Breast epithelium (tissue), 4 donors: ENCODE measurements at regions not wholly inside any gene's neighbourhood (a gene's known extent, or its start where the extent isn't known, plus 50 kb on each side); places are given as distances from the start of the nearest gene placed in this dataset.
A peak's percentile ranks its signal among the peaks of the same experiment; 100 is the strongest.

ENCODE experiments used
- DNase-seq, 2 donors: peaks; one replicate each; pipeline ENCODE4 v3.0.0-alpha.2; 2019; ENCODE audit warnings: low spot score in 2 of 2
- H3K27ac ChIP-seq, 2 donors: fragments of 200-600 bp; sonication (generic) in 1 of 2; one replicate each; pipeline ENCODE4 v1.5.1; 2016 to 2019; ENCODE audit warnings: mild to moderate bottlenecking in 1 of 2
- H3K27me3 ChIP-seq, 2 donors: fragments of 200-600 bp; sonication (generic) in 1 of 2; one replicate each; pipeline versions ENCODE4 v1.5.1 to v1.6.0; 2017 to 2019; ENCODE audit warnings: control low read depth in 1 of 2, mild to moderate bottlenecking in 1 of 2
- H3K36me3 ChIP-seq: fragments of 200-600 bp; one replicate; pipeline ENCODE4 v1.5.1; 2019
- H3K4me1 ChIP-seq, 2 donors: fragments of 200-600 bp; sonication (generic); one replicate each; pipeline ENCODE4 v1.5.1; 2016 to 2019; ENCODE audit warnings: control low read depth in 1 of 2
- H3K4me3 ChIP-seq, 3 donors: fragments of 200-600 bp; sonication (generic); 1 replicate in 2 of 3; 2 replicates in 1 of 3; pipeline ENCODE4 v1.5.1; 2016 to 2019; ENCODE audit warnings: mild to moderate bottlenecking in 3 of 3, moderate library complexity in 2 of 3
- H3K9me3 ChIP-seq, 2 donors: fragments of 200-600 bp; sonication (generic) in 1 of 2; one replicate each; pipeline ENCODE4 v1.5.1; 2016 to 2019; ENCODE audit warnings: control low read depth in 1 of 2
- POLR2A ChIP-seq: fragments of 450-650 bp; IDR thresholded peaks from one replicate; pipeline ENCODE4 v1.6.1; 2016; ENCODE audit warnings: antibody characterized with exemption, mild to moderate bottlenecking, moderate library complexity
- POLR2AphosphoS5 ChIP-seq, 3 donors: sonication (generic); formaldehyde crosslinking; IDR thresholded peaks; one replicate each; pipeline ENCODE4 v1.6.1; 2017; ENCODE audit warnings: antibody characterized with exemption in 3 of 3
- intact Hi-C: fragments of 100-400 bp; cut with DNase I; formaldehyde crosslinking; loops from one replicate; pipeline ENCODE4 v1.15.1; 2023; ENCODE audit warnings: low total_unique reads
- TF ChIP-seq, protein P1 (sequence below), 3 donors: fragments of 450-650 bp; IDR thresholded peaks; one replicate each; pipeline ENCODE4 v1.5.1; 2016 to 2017; ENCODE audit warnings: antibody characterized with exemption in 3 of 3, mild to moderate bottlenecking in 3 of 3, moderate library complexity in 3 of 3

GRCh38 chr10:78202386-78202785, 168.7 kb downstream of the RPS24 start:
- H3K27ac ChIP-seq = no peak overlapping the region
- no peaks in the 10 kb centered on the region for H3K36me3 ChIP-seq
- TF ChIP-seq, protein P1, sequence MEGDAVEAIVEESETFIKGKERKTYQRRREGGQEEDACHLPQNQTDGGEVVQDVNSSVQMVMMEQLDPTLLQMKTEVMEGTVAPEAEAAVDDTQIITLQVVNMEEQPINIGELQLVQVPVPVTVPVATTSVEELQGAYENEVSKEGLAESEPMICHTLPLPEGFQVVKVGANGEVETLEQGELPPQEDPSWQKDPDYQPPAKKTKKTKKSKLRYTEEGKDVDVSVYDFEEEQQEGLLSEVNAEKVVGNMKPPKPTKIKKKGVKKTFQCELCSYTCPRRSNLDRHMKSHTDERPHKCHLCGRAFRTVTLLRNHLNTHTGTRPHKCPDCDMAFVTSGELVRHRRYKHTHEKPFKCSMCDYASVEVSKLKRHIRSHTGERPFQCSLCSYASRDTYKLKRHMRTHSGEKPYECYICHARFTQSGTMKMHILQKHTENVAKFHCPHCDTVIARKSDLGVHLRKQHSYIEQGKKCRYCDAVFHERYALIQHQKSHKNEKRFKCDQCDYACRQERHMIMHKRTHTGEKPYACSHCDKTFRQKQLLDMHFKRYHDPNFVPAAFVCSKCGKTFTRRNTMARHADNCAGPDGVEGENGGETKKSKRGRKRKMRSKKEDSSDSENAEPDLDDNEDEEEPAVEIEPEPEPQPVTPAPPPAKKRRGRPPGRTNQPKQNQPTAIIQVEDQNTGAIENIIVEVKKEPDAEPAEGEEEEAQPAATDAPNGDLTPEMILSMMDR (IDR thresholded peaks at IDR 0.05) = no peak
- no peak for TF ChIP-seq POLR2A
- TF ChIP-seq POLR2AphosphoS5 (IDR thresholded peaks at IDR 0.05) = no peak
- H3K4me1 ChIP-seq = no peaks in the 10 kb centered on the region
- no peak overlapping the region for H3K4me3 ChIP-seq
- no peaks in the 10 kb centered on the region for H3K9me3 ChIP-seq
- intact Hi-C loops = loop anchor here (5.0 kb wide), 1 partner anchor 1405 kb away; no protein-coding TSS in a partner anchor
- H3K27me3 ChIP-seq = no peaks in the 10 kb centered on the region
- DNase-seq = no peak

DNA sequence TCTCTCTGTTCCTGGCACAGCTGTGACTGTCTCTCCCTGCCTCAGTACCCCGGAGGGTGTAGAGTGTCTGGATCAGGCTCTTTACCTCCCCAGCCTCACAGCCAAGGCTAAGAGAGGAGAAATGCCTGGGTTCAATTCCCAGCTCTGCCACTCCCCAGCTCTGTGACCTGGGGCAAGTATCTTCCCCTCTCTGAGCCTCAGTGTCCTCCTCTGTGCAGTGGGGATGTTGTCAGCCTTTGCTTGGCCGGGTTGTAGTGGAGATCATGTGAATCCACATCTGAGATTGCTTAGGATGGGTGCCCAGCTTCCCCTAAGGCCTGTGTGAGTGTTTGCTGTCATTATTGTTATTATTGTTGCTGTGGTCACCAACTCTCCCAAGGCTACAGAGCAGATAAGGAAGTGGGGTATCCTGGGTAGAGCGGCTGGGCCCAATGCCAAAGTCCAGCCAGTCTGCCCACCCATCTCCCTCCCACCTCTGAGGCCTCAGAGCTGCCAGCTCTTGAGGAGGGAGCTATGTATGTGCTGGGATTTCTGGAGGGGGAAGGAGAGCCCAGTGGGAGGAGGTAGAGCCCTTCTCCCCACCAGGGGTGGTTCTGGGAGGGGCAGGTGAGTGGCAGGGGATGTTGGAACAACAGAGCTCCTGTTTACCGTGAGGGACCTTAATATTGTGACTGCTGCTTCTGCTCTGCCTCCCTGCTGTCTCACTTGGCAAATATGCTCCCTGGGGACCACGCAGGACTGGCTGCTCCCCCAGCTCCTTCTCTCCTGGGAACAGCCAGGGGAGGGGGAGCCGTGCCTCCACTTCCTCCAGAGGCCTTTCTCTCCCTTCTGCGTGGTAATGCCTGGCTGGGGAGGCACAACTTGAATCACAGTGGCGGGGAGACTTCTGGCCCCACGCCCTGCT, 170.5 kb downstream of the RPS24 start:
- DNase-seq = no peak
- H3K27ac ChIP-seq = no peak overlapping the region

GRCh38 chr10:78205457-78206016, 171.9 kb downstream of the RPS24 start:
- H3K4me3 ChIP-seq = no peak overlapping the region
- H3K9me3 ChIP-seq = no peaks in the 10 kb centered on the region
- intact Hi-C loops = no loop called here
- no peak overlapping the region for H3K27ac ChIP-seq
- no peak for TF ChIP-seq POLR2A
- TF ChIP-seq POLR2AphosphoS5 (IDR thresholded peaks at IDR 0.05) = no peak
- TF ChIP-seq, protein P1 (IDR thresholded peaks at IDR 0.05) = no peak
- H3K27me3 ChIP-seq = no peaks in the 10 kb centered on the region
- H3K4me1 ChIP-seq = no peaks in the 10 kb centered on the region
- DNase-seq = no peak
- no peaks in the 10 kb centered on the region for H3K36me3 ChIP-seq

More for the DNA sequence above, 170.5 kb downstream of the RPS24 start:
- no peaks in the 10 kb centered on the region for H3K4me1 ChIP-seq
- H3K27me3 ChIP-seq = no peaks in the 10 kb centered on the region
- H3K9me3 ChIP-seq = no peaks in the 10 kb centered on the region
- TF ChIP-seq POLR2A (no peak), POLR2AphosphoS5 (IDR thresholded peaks at IDR 0.05) (no peak)
- TF ChIP-seq, protein P1 (IDR thresholded peaks at IDR 0.05) = no peak
- intact Hi-C loops = loop anchor here (5.0 kb wide), 1 partner anchor 1403 kb away; no protein-coding TSS in a partner anchor
- no peak overlapping the region for H3K4me3 ChIP-seq
- no peaks in the 10 kb centered on the region for H3K36me3 ChIP-seq

- Histone ChIP-seq H3K4me3 (peak overlapping the region in 1 of 3 donors; percentile 31), H3K9me3 (no peaks in the 10 kb centered on the region), H3K27ac (no peak overlapping the region), H3K36me3 (no peaks in the 10 kb centered on the region), H3K4me1 (no peaks in the 10 kb centered on the region), H3K27me3 (no peaks in the 10 kb centered on the region)
- DNase-seq = no peak
- TF ChIP-seq, protein P1 (IDR thresholded peaks at IDR 0.05) = no peak
- TF ChIP-seq POLR2AphosphoS5 (IDR thresholded peaks at IDR 0.05) = no peak
- TF ChIP-seq POLR2A = no peak
- intact Hi-C loops = no loop called here
Observed at GRCh38 chr10:78207216-78207615, 173.6 kb downstream of the RPS24 start.

- Histone ChIP-seq H3K27ac (no peak overlapping the region), H3K4me1 (no peaks in the 10 kb centered on the region), H3K27me3 (no peaks in the 10 kb centered on the region), H3K4me3 (no peak overlapping the region), H3K9me3 (no peaks in the 10 kb centered on the region), H3K36me3 (no peaks in the 10 kb centered on the region)
- no peak for DNase-seq
- intact Hi-C loops = no loop called here
- TF ChIP-seq, protein P1 (IDR thresholded peaks at IDR 0.05) = no peak
- TF ChIP-seq POLR2A (no peak), POLR2AphosphoS5 (IDR thresholded peaks at IDR 0.05) (no peak)
Observed at GRCh38 chr10:78207776-78208175, 174.1 kb downstream of the RPS24 start.
